Stimulated activated CD4-positive, alpha-beta T cell treated with anti-CD3 and anti-CD28 coated beads, TNF-alpha, amount 100 ng/mL, for 48 hours (primary cell): ENCODE measurements at regions not wholly inside any gene's neighbourhood (a gene's known extent, or its start where the extent isn't known, plus 50 kb on each side); places are given as distances from the start of the nearest gene placed in this dataset.
A peak's percentile ranks its signal among the peaks of the same experiment; 100 is the strongest.
"Not testable (repeated sequence)": the region's sequence is repeated elsewhere in the genome, so short reads cannot be mapped to it uniquely, and the experiment has no call there.

Source experiments
- DNase-seq, 3 donors: peaks; one replicate each; pipeline ENCODE4 v3.0.0-alpha.2; 2020; ENCODE audit warnings: low read depth in 3 of 3

DNA sequence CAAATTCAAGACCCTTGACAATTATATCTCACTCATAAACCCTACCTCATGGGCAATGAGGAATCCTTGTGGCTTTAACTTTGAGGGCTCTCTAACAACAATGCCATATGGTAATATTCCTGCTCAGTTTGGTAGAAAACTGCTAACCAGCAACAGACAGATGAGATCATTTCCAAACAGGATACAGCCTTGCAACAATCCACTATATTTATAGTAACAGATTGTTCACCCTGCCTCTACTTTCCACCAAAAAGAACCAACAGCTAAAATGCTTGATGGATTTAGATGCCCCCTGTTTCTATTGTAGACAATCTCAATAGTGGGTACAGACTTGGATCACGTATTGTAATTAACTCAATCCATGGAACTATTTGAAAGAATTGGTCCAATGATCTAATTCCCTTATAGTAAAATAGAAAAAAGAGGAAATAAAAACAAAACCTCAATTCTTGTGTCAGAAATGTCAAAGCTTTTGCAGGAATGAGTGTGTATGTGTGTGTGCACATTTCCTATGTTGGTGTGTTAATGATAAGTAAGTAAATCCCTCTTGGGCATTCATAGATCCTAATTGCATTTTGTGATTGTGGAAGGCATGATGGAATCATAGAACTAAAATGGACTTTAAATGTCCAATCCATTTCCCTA is 100.0 kb upstream of the EDEM3 start:
- no peak for DNase-seq

GRCh38 chr1:184854036-184854435 is 99.4 kb upstream of the EDEM3 start:
- no peak for DNase-seq

DNA sequence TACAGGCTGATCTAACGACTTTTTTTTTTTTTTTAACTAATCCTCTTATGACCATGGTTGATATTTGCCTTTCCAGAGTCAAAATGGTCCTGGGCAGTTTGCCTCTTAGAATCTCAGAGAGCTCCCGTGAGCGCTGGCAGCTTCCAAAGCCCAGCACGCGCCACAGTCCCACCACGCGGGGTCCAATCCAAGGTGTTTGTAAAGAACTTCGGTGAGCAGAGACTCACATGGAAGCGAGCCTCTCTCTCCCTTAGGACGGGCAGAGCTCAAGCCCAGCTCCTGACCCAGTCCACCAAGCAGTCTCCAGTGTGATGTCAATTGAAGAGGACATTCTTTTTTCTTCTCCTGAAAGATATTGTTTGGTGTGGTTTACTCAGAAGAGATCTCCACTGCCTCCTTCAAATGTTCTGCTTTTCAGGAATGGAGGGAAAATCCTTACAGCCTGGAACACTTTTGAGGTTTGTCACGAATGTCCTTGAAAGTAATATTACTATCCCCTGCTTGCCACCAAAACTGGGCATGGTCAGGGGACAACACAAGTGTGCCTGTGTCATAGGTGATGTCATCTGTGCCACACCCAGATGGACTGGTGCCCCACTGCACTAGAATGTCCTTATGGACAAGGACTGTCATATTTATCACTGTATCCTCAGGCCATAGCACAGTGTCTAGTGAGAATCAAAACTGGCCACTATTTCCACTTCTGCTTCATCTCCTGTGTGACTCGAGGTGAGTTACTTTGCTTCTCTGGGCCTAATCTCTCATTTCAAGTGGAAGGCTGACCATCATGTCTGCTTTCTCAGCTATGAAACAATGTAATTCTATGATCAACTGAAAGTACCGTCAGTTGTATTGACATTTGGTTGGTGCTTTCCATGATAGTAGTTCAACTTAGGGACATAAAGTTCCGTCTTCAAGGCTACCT is 97.4 kb upstream of the EDEM3 start:
- DNase-seq, result no peak

DNA sequence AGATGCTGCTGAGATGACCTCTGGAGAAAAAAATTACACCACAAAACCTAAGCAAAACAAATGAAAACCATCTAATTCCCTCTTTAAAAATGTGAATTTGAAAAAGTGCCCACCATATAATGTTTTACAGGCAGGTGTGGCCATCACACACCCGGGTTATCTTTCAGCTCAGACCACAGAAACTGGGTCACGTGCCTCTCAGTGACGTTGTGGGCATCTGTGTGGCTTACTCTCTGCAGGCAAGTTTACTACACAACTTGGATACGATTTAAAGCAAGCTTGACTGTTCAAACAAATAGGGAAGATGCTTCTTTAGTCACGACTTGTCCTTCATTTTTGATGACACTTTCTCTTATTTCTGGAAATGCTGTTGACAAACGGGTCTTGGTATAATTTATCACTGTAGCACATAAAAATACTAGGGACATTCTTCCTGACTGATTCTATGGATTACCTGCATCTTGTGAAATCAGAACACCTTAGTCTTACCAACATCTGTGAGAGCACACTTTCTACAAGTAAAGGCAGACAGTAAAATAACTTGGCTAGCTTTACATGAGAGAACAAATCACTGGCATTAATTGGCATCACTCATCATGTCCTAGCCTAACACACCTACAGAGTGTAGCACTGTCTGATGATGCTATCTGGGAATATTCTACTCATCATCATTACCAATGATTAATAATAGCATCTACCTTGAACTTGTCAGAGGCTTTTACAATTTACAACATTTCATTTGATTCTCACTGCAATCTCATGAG is 89.3 kb upstream of the EDEM3 start:
- peak in 1 of 3 donors; percentile 17 for DNase-seq

- DNase-seq, result no peak
Measured at GRCh38 chr1:184840596-184840995, 85.9 kb upstream of the EDEM3 start.

GRCh38 chr1:184838504-184838951 is 83.9 kb upstream of the EDEM3 start:
- no peak for DNase-seq

- DNase-seq, result no peak
Measured at GRCh38 chr1:184836934-184837895, 82.6 kb upstream of the EDEM3 start.

- DNase-seq, result no peak
Measured at GRCh38 chr1:184836141-184836540, 81.5 kb upstream of the EDEM3 start.

- not testable (repeated sequence) for DNase-seq
Measured at GRCh38 chr1:184833994-184834393, 79.3 kb upstream of the EDEM3 start.

GRCh38 chr1:184832517-184832916 is 77.9 kb upstream of the EDEM3 start:
- DNase-seq, result no peak

DNA sequence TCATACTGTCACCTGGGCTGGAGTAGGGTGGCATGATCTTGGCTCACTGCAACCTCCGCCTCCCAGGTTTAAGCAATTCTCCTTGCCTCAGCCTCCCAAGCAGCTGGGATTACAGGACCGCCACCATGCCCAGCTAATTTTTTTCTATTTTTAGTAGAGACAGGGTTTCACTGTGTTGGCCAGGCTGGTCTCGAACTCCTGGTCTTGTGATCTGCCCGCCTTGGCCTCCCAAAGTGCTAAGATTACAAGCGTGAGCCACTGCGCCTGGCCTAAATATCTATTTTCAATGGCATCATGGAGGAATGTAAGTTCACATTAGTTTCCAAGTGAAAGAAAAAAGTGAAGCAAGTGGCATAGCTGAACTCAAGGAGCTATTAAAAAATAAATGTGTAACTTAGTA is 74.8 kb upstream of the EDEM3 start:
- DNase-seq, result not testable (repeated sequence)

- DNase-seq, result no peak
Measured at GRCh38 chr1:184828369-184828717, 73.7 kb upstream of the EDEM3 start.

DNA sequence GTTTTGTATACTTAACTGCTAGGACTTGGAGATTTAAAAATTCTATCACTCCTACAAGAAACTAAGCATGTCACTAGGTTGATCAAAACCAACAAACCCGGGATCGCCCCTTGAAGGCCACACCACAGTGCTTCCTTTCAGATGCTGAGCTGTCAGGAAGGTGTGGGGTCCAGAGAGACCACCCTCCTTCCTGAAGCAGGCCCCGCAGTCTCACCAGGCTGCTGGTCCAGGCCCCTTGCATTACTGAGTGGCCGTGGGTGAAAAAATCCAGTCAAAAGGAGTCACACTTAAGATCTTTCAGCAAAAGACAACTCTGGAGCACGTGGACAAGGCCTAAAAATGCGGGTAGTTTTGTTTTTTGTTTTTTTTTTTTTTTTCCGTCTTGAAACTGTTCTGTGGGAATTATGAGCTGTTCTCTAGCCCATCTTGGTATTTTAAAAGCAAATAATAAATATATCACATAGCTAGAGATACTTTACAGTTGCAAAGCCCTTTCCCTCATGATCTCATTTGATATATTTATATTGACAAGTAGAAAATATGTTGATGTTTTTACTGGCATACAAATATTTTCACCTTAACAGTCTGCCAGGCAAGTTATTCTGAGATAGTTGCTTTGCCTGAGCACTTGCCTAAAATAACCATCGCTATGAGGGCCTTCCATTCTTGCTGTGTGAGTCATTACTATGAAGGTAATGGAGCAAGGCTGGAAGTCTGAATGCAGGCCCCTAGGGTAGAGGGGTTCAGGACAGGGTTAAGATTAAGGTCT is 73.1 kb upstream of the EDEM3 start:
- DNase-seq, result no peak

DNA sequence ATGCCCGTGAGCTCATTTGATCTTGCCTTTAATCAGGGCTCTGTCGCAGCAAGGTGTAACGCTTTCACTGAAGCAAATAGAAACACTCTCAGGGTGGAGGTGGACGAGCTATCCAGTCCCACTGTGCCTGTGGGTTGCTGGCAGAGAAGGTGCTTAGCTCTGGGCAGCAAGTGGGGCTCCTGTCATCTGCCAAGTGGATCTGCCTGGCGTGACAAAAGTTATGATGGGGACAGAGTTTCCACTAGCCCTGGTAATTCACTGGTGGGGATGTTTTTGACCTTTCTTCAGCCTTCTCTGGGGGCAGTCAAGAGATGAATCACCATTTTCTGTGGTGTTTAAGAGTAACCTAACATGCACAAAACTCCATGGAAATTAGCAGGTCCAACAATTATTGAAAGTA is 71.3 kb upstream of the EDEM3 start:
- no peak for DNase-seq

GRCh38 chr1:184825571-184825970 is 70.9 kb upstream of the EDEM3 start:
- no peak for DNase-seq

GRCh38 chr1:184824691-184825323 is 70.1 kb upstream of the EDEM3 start:
- no peak for DNase-seq

DNA sequence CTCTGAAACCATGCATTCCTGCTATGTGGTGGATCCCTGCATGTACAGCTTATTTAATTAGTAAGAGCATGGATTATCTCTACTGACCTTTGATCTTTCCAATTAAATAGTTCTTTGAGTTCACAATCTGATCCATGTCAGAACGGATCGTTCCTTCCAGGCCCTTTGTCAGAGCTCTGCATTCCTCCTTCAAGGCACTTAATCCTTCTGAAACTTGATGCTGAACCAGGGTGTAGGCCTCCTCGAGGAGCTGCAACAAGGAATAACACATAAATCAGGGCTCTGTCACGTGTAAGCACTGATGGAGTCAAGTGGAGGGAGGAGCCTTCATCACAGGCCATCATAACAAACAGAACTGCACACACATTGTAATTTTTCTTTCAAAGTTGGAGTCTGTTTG is 68.4 kb upstream of the EDEM3 start:
- DNase-seq, result no peak

DNA sequence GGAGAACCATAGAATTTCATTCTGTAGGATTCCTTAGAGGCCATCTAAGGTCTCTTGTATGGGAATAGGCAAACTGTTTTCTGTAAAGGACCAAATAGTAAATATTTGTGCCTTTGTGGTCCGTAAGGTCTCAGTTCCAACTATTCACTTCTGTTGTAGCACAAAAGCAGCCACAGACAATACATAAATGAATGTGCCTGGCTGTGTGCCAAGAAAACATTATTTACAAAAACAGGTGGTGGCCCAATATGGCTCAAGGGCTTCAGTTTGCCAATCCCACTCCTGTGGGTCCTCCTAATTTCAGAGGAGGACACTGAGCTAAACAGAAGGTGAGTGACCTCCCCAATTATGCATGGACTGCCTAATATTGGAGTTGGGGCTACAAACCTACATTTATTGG is 67.6 kb upstream of the EDEM3 start:
- DNase-seq, result no peak

DNA sequence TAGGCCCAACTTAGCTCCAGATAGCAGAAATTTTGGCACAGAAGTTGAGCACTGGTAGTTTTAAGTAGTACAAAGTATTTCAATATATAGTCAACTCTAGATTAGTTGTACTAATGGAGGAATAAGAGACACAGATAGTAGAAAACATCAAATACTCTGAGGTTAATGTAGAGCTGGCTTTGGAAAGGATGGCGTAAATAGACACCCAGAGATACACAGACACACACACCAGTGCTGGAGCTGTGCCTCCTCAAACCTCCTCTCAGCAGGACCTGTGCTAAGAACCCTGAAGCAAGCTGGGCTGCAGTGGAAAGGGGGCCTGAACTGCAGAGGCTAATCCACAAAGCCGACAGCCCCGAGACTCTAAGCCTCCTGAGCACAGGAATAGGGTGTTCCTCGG is 67.0 kb upstream of the EDEM3 start:
- DNase-seq, result no peak

GRCh38 chr1:184820956-184821355 is 66.3 kb upstream of the EDEM3 start:
- DNase-seq, result no peak
